GM13977 (cell line): ENCODE measurements at regions not wholly inside any gene's neighbourhood (a gene's known extent, or its start where the extent isn't known, plus 50 kb on each side); places are given as distances from the start of the nearest gene placed in this dataset.

Experiments
- DNase-seq: peaks from one replicate; pipeline ENCODE4 v3.0.0; 2012; ENCODE audit warnings: low spot score
- in situ Hi-C: fragments of 300-500 bp; cut with MboI; formaldehyde crosslinking; loops from one replicate; pipeline ENCODE4 v1.12.0; 2022; ENCODE audit warnings: low sequenced_read_pairs, low pct_unique_long_range_greater_than_20kb, mixed read lengths, inconsistent platforms; ENCODE audit not compliant: unreplicated experiment
- TF ChIP-seq, protein P1 (sequence below): IDR thresholded peaks from 2 replicates; pipeline ENCODE4 v1.5.1; 2012; ENCODE audit warnings: mild to moderate bottlenecking, control low read depth; ENCODE audit not compliant: insufficient read depth; ENCODE audit errors: extremely low read depth, missing control alignments

DNA sequence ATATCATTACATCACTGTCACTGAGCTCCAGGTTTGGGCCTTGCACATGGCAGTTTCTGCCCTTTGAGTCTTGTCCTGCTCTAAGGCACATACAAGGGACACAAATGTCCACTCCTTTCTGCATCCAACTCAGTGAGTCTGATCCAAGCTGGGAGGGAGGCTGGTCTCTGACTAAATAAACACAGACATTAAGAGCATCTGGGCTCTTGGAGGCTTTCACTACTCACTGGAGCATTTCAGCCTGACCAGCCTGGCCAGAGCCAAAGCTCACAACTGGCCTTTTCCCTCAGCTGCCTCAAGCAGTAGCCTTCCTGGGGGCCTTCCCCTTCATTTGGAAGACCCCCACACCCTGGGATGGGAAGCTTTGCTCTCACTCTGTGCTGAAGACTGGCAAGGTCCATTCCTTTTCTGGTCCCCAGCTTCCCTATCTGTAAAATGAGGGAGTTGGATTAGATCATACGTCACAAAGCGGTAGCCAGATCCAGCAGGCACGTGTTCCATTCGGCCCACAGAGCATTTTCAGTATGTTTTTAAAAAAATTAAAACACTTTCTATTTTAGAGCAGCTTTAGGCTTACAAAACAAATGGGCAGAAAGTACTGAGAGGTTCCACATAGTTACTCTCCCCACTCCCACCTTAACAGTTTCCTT lies 58.6 kb upstream of the XPA start:
- in situ Hi-C loops, result no loop called here
- TF ChIP-seq, protein P1, sequence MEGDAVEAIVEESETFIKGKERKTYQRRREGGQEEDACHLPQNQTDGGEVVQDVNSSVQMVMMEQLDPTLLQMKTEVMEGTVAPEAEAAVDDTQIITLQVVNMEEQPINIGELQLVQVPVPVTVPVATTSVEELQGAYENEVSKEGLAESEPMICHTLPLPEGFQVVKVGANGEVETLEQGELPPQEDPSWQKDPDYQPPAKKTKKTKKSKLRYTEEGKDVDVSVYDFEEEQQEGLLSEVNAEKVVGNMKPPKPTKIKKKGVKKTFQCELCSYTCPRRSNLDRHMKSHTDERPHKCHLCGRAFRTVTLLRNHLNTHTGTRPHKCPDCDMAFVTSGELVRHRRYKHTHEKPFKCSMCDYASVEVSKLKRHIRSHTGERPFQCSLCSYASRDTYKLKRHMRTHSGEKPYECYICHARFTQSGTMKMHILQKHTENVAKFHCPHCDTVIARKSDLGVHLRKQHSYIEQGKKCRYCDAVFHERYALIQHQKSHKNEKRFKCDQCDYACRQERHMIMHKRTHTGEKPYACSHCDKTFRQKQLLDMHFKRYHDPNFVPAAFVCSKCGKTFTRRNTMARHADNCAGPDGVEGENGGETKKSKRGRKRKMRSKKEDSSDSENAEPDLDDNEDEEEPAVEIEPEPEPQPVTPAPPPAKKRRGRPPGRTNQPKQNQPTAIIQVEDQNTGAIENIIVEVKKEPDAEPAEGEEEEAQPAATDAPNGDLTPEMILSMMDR, result no peak
- DNase-seq, result no peak

DNA sequence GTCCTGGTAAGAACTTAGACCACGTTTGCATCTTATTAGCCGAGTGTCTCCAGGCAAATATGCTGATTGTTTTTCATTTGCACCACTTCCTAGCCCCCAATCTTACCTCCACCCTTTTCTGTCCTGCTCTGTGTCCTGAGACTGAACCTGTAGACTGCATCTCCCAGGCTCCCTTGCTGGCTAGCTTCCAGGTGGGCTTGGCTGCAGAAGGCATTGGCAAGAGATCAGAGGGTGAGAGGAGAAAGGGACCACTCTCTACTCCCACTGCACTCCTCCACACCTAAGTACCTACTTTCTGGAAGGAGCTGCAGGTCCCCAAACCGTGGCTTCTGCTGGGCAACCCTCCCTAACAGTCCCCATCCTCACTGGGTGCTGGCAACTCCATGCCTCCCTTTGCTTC lies 59.9 kb upstream of the XPA start:
- TF ChIP-seq, protein P1, result no peak
- in situ Hi-C loops, result no loop called here
- DNase-seq, result no peak

DNA sequence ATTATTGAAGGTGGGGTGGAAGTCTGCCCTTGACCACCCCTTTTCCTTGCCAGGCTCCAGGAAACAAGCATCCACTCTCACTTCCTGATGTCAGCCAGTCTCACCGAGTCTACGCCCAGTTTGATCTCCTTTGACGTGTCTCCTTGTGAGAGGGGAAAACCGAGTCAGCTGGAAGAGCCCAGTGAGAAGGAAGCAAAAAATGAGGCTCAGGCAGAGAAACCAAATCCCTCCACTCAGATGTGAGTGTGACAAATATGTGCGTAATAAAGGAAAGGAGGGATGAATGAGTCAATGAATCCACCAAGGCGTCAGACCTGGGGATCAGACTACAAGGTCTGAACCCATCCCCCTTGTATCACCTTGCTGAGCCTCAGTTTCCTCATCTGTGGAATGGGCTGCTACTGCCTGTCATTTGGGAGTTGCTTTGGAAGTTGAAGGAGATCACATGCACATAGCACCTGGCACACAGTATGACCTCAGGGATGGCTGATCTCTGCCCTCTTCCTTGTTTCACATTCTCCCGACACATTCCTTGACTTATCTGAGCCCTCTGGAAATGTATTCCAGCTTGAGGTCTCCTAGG lies 61.3 kb upstream of the XPA start:
- DNase-seq, result no peak
- in situ Hi-C loops, result no loop called here

DNA sequence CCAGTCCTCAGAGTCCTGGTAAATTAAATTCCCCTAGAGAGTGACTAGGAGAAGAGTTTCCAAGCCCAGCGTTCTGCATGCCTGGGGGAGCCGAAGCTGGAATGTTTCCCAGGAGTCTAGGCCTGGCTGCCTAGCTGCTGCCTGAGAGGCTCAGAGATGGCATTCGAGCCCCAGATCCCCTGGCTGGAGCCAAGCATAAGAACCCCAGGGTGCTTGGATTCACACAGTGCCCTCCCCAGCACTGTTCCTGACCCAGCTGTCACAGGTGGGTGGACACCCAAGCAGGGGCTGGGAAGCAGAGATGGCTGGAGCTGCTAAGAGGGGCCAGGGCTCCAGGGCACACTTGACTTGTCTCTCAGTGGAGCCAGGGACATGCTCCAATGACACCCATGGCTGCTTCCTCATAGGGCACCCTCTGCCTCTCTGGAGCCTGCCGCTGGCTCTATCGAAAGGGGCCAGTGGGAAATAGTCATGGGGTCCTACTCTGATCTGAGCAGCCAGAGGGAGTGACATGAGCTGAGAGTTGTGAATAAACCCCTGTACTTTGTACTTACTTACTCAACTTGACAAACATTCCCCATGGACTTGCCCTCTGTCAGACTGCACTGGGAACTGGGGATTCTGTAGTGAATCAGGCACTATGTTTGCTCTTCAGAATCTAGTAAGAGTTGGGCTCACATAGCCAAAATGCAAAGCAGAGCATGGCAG lies 62.6 kb upstream of the XPA start:
- DNase-seq, result no peak
- TF ChIP-seq, protein P1, result no peak
- in situ Hi-C loops, result no loop called here

More for the DNA sequence above, 61.3 kb upstream of the XPA start:
- TF ChIP-seq, protein P1, result no peak

DNA sequence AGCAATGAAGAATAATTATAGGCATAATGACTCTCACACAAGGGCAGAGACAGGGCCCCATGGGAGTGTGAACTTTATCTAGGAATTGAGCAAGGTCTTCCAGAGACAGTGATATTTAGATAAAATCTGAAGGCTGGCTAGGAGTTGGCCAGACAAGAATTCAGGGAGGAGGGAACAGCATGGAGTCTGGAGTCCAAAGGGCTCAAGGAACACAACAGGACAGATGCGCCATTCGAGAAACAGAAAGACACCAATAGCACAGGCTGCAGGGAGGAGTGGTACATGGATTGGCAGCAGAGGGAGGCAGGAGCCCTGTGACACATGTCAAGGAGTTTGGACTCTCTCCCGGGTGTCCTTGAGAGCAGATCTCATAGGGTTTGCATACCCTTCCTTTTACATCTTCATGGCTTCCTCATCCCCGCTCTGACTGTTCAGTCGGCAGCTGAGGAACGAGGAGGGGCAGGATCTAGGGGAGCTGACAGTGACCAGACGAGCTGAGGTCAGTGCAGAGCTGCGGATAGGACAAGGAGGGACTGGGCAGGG lies 64.0 kb upstream of the XPA start:
- in situ Hi-C loops, result no loop called here
- TF ChIP-seq, protein P1, result no peak
- no peak for DNase-seq

DNA sequence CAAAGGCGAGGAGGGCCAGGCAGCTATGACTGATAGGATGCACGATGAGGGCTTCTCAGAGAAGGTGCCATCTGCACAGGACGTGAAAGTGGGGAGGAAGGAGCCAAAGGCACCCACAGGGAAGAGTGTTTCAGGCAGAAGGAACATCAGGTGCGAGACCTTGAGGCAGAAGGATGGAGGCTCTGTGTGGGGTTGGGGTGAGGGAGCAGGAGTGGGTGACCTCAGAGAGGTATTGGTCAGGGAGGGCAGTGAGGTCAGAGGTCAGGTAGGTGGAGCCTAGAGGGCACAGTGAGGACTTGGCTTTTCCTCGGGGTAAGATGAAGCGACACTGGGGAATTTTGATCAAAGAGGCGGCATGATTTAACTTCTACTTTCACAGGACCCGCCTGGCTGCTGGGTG lies 64.7 kb upstream of the XPA start:
- in situ Hi-C loops, result no loop called here
- DNase-seq, result no peak
- TF ChIP-seq, protein P1, result no peak
